HL-60 (cell line): ENCODE measurements at regions not wholly inside any gene's neighbourhood (a gene's known extent, or its start where the extent isn't known, plus 50 kb on each side); places are given as distances from the start of the nearest gene placed in this dataset.

ENCODE experiments used
- DNase-seq, 2 experiments: peaks; one replicate each; pipeline ENCODE4 v3.0.0-alpha.2; 2010 to 2020; ENCODE audit warnings: low read depth in 1 of 2, low spot score in 1 of 2
- H3K27ac ChIP-seq: fragments of 250-450 bp; sonication (Bioruptor Pico); replicated peaks from 2 replicates; pipeline ENCODE4 v1.5.1; 2020; ENCODE audit warnings: mild to moderate bottlenecking, moderate library complexity
- H3K27me3 ChIP-seq: fragments of 250-450 bp; sonication (Bioruptor Pico); 2 replicates; pipeline ENCODE4 v1.5.1; 2021; ENCODE audit warnings: mild to moderate bottlenecking, moderate library complexity; ENCODE audit not compliant: insufficient read depth, poor library complexity, severe bottlenecking
- H3K4me3 ChIP-seq: replicated peaks from 2 replicates; pipeline ENCODE4 v1.5.1; 2011; ENCODE audit warnings: mild to moderate bottlenecking, control low read depth, low read length; ENCODE audit not compliant: insufficient read depth
- GABPA ChIP-seq: IDR thresholded peaks from 2 replicates; pipeline ENCODE4 v1.6.1; 2012; ENCODE audit warnings: low read depth
- POLR2AphosphoS5 ChIP-seq: IDR thresholded peaks from 2 replicates; pipeline ENCODE4 v1.6.1; 2012; ENCODE audit warnings: low read depth
- REST ChIP-seq: IDR thresholded peaks from 2 replicates; pipeline ENCODE4 v1.6.1; 2012; ENCODE audit warnings: low read depth; ENCODE audit not compliant: insufficient replicate concordance
- SPI1 ChIP-seq: IDR thresholded peaks from 2 replicates; pipeline ENCODE4 v1.6.1; 2012; ENCODE audit warnings: low read depth, mild to moderate bottlenecking, borderline replicate concordance
- TF ChIP-seq, protein P1 (sequence below): IDR thresholded peaks from one replicate; pipeline ENCODE4 v1.5.1; 2011; ENCODE audit warnings: low read length, control low read depth, inconsistent platforms; ENCODE audit not compliant: insufficient read depth

DNA sequence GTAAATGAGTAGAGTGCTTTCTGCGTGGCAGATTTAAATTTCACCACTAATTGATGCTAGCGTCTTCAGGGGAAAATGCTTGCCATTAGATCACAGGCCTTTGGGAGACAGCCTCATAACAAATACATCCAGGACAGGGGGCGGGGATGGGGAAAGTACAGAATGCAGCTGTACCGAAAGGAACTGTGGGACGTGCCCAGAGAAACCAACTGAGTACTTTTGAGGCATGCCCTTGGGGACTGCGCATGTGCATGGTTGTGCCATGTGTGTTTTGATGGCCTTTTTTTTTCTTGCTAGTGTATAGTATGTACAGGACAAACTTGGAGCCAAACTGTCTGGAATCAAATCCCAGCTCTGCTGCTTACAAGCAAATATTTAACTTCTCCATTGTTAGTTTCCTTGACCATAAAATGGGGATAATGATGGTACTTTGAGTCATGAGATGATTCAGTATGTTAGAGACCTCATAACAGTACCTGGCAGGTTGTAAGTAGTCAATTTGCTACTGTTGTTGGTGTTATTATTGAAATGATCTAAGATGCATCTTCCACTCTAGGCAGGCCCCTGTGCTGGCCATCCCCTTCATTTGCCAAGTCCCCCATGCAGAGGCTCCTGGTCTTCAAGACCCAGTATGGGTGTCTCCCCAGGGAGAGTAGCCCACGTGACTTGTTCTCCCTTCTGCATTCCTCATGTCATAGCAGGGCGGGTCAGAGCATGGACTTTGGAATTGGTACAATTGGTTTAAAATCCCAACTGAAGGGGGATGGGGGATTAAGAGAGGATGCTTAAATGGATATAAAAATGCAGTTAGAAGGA lies 68.3 kb upstream of the NPAS1 start:
- H3K4me3 ChIP-seq, result no peak overlapping the region
- TF ChIP-seq GABPA (no peak), REST (no peak)
- no peaks in the 10 kb centered on the region for H3K27me3 ChIP-seq
- no peak for DNase-seq
- H3K27ac ChIP-seq, result no peak overlapping the region

GRCh38 chr19:46952874-46953273 lies 66.8 kb upstream of the NPAS1 start:
- DNase-seq, result no peak
- no peak for TF ChIP-seq GABPA
- TF ChIP-seq SPI1, result no peak
- TF ChIP-seq, protein P1, sequence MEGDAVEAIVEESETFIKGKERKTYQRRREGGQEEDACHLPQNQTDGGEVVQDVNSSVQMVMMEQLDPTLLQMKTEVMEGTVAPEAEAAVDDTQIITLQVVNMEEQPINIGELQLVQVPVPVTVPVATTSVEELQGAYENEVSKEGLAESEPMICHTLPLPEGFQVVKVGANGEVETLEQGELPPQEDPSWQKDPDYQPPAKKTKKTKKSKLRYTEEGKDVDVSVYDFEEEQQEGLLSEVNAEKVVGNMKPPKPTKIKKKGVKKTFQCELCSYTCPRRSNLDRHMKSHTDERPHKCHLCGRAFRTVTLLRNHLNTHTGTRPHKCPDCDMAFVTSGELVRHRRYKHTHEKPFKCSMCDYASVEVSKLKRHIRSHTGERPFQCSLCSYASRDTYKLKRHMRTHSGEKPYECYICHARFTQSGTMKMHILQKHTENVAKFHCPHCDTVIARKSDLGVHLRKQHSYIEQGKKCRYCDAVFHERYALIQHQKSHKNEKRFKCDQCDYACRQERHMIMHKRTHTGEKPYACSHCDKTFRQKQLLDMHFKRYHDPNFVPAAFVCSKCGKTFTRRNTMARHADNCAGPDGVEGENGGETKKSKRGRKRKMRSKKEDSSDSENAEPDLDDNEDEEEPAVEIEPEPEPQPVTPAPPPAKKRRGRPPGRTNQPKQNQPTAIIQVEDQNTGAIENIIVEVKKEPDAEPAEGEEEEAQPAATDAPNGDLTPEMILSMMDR, result no peak
- TF ChIP-seq REST, result no peak
- TF ChIP-seq POLR2AphosphoS5, result no peak
- no peak overlapping the region for H3K27ac ChIP-seq
- no peak overlapping the region for H3K4me3 ChIP-seq
- no peaks in the 10 kb centered on the region for H3K27me3 ChIP-seq

DNA sequence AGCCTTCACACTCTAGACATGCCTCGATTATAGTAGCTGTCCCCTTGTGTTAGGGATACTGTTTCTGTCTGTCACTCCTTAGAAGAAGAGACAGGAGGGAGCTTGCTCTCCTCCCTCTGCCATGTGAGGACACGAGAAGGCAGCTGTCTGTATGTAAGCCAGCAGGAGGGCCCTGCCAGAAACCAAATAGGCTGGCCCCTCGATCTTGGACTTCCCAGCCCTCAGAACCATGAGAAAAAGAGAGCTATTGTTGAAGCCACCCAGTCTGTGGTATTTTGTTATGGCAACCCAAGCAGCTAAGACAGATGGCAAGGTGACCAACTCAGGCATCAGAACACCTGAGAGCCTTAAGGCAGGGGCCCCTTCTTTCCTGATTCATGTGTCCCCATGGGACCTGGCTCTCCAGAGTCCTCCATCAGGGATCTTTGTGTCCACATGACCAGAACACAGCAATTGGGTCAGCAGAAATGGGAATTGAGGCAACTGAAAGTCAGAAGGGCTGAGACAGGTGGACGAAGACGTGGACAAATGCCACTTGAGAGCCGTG lies 65.6 kb upstream of the NPAS1 start:
- DNase-seq, result no peak
- Histone ChIP-seq H3K27ac (no peak overlapping the region), H3K4me3 (no peak overlapping the region), H3K27me3 (no peaks in the 10 kb centered on the region)
- TF ChIP-seq REST, result no peak
- TF ChIP-seq SPI1, result no peak
- no peak for TF ChIP-seq GABPA
- TF ChIP-seq, protein P1, result no peak
- no peak for TF ChIP-seq POLR2AphosphoS5
